Activated T-cell treated with anti-CD3 and anti-CD28 coated beads, Interleukin-2, amount 50 U/mL, for 24 hours (primary cell): ENCODE measurements at regions not wholly inside any gene's neighbourhood (a gene's known extent, or its start where the extent isn't known, plus 50 kb on each side); places are given as distances from the start of the nearest gene placed in this dataset.
"Not testable (repeated sequence)": the region's sequence is repeated elsewhere in the genome, so short reads cannot be mapped to it uniquely, and the experiment has no call there.

ENCODE experiments used
- DNase-seq: peaks from one replicate; pipeline ENCODE4 v3.0.0-alpha.2; 2020
- H3K27ac Mint-ChIP-seq: 2 replicates; pipeline ENCODE4 v1.8.0; 2020; ENCODE audit warnings: mild to moderate bottlenecking, mixed read lengths
- H3K27me3 Mint-ChIP-seq: 2 replicates; pipeline ENCODE4 v1.8.0; 2020; ENCODE audit warnings: mixed read lengths
- H3K36me3 Mint-ChIP-seq: 2 replicates; pipeline ENCODE4 v1.8.0; 2020; ENCODE audit warnings: low read depth, mixed read lengths
- H3K4me1 Mint-ChIP-seq: 2 replicates; pipeline ENCODE4 v1.8.0; 2020; ENCODE audit warnings: low read depth, mixed read lengths
- H3K4me3 Mint-ChIP-seq: 2 replicates; pipeline ENCODE4 v1.8.0; 2020; ENCODE audit warnings: mild to moderate bottlenecking, moderate library complexity, mixed read lengths
- H3K9me3 Mint-ChIP-seq: 2 replicates; pipeline ENCODE4 v1.8.0; 2020; ENCODE audit warnings: mixed read lengths

GRCh38 chr13:50382951-50383350 lies 367.7 kb downstream of the KCNRG start:
- H3K4me3 Mint-ChIP-seq, result no peak overlapping the region
- peaks cover 12% of the 10 kb centered on the region for H3K4me1 Mint-ChIP-seq
- H3K27me3 Mint-ChIP-seq, result peaks cover 11% of the 10 kb centered on the region
- no peak for DNase-seq
- H3K36me3 Mint-ChIP-seq, result peaks cover 7% of the 10 kb centered on the region
- no peak overlapping the region for H3K27ac Mint-ChIP-seq
- H3K9me3 Mint-ChIP-seq, result peaks cover 9% of the 10 kb centered on the region

GRCh38 chr13:50384724-50385123 lies 369.5 kb downstream of the KCNRG start:
- Mint-ChIP-seq H3K4me3 (no peak overlapping the region), H3K36me3 (peaks cover 7% of the 10 kb centered on the region), H3K4me1 (peaks cover 5% of the 10 kb centered on the region), H3K27me3 (peaks cover 6% of the 10 kb centered on the region), H3K9me3 (peaks cover 9% of the 10 kb centered on the region), H3K27ac (no peak overlapping the region)
- no peak for DNase-seq

- DNase-seq, result no peak
- Mint-ChIP-seq H3K36me3 (no peaks in the 10 kb centered on the region), H3K27me3 (peaks cover 2% of the 10 kb centered on the region), H3K4me1 (peaks cover 5% of the 10 kb centered on the region), H3K4me3 (no peak overlapping the region), H3K27ac (no peak overlapping the region), H3K9me3 (no peaks in the 10 kb centered on the region)
Observed at GRCh38 chr13:50386541-50387050, 371.4 kb downstream of the KCNRG start.

GRCh38 chr13:50387051-50387581 lies 371.9 kb downstream of the KCNRG start:
- Mint-ChIP-seq H3K36me3 (no peaks in the 10 kb centered on the region), H3K27me3 (peaks cover 2% of the 10 kb centered on the region), H3K4me3 (no peak overlapping the region), H3K4me1 (peaks cover 5% of the 10 kb centered on the region), H3K9me3 (no peaks in the 10 kb centered on the region), H3K27ac (no peak overlapping the region)
- no peak for DNase-seq

GRCh38 chr13:50388481-50388880 lies 373.2 kb downstream of the KCNRG start:
- Mint-ChIP-seq H3K4me3 (no peak overlapping the region), H3K4me1 (peaks cover 5% of the 10 kb centered on the region), H3K27me3 (peaks cover 2% of the 10 kb centered on the region), H3K9me3 (no peaks in the 10 kb centered on the region), H3K36me3 (no peaks in the 10 kb centered on the region), H3K27ac (no peak overlapping the region)
- no peak for DNase-seq

GRCh38 chr13:50389726-50390125 lies 374.5 kb downstream of the KCNRG start:
- H3K27me3 Mint-ChIP-seq, result peaks cover 2% of the 10 kb centered on the region
- DNase-seq, result no peak
- H3K27ac Mint-ChIP-seq, result no peak overlapping the region
- H3K4me1 Mint-ChIP-seq, result peaks cover 2% of the 10 kb centered on the region
- no peak overlapping the region for H3K4me3 Mint-ChIP-seq
- no peaks in the 10 kb centered on the region for H3K36me3 Mint-ChIP-seq
- H3K9me3 Mint-ChIP-seq, result no peaks in the 10 kb centered on the region

- peaks cover 2% of the 10 kb centered on the region for H3K27me3 Mint-ChIP-seq
- H3K4me3 Mint-ChIP-seq, result no peak overlapping the region
- no peaks in the 10 kb centered on the region for H3K9me3 Mint-ChIP-seq
- no peak for DNase-seq
- peaks cover 2% of the 10 kb centered on the region for H3K4me1 Mint-ChIP-seq
- H3K36me3 Mint-ChIP-seq, result no peaks in the 10 kb centered on the region
- no peak overlapping the region for H3K27ac Mint-ChIP-seq
Observed at GRCh38 chr13:50390503-50391248, 375.4 kb downstream of the KCNRG start.

- H3K9me3 Mint-ChIP-seq, result no peaks in the 10 kb centered on the region
- no peaks in the 10 kb centered on the region for H3K36me3 Mint-ChIP-seq
- peaks cover under 1% of the 10 kb centered on the region for H3K27me3 Mint-ChIP-seq
- no peaks in the 10 kb centered on the region for H3K4me1 Mint-ChIP-seq
- H3K4me3 Mint-ChIP-seq, result no peak overlapping the region
- no peak for DNase-seq
- no peak overlapping the region for H3K27ac Mint-ChIP-seq
Observed at GRCh38 chr13:50392977-50393376, 377.7 kb downstream of the KCNRG start.

- Mint-ChIP-seq H3K36me3 (no peaks in the 10 kb centered on the region), H3K9me3 (no peaks in the 10 kb centered on the region), H3K4me1 (no peaks in the 10 kb centered on the region), H3K27me3 (no peaks in the 10 kb centered on the region), H3K4me3 (no peak overlapping the region), H3K27ac (no peak overlapping the region)
- DNase-seq, result no peak
Observed at GRCh38 chr13:50393628-50394027, 378.4 kb downstream of the KCNRG start.

- H3K27me3 Mint-ChIP-seq, result no peaks in the 10 kb centered on the region
- H3K4me3 Mint-ChIP-seq, result no peak overlapping the region
- no peaks in the 10 kb centered on the region for H3K9me3 Mint-ChIP-seq
- DNase-seq, result no peak
- no peaks in the 10 kb centered on the region for H3K36me3 Mint-ChIP-seq
- H3K27ac Mint-ChIP-seq, result no peak overlapping the region
- H3K4me1 Mint-ChIP-seq, result no peaks in the 10 kb centered on the region
Observed at GRCh38 chr13:50396001-50396400, 380.8 kb downstream of the KCNRG start.

GRCh38 chr13:50396618-50397017 lies 381.4 kb downstream of the KCNRG start:
- H3K36me3 Mint-ChIP-seq, H3K27me3 Mint-ChIP-seq, H3K27ac Mint-ChIP-seq, DNase-seq, H3K4me1 Mint-ChIP-seq, H3K9me3 Mint-ChIP-seq, H3K4me3 Mint-ChIP-seq: not testable (repeated sequence)

- no peak for DNase-seq
- Mint-ChIP-seq H3K9me3 (no peaks in the 10 kb centered on the region), H3K27me3 (no peaks in the 10 kb centered on the region), H3K4me1 (no peaks in the 10 kb centered on the region), H3K36me3 (no peaks in the 10 kb centered on the region), H3K4me3 (no peak overlapping the region), H3K27ac (no peak overlapping the region)
Observed at GRCh38 chr13:50400035-50400726, 384.9 kb downstream of the KCNRG start.

GRCh38 chr13:50401049-50401505 lies 385.8 kb downstream of the KCNRG start:
- no peak overlapping the region for H3K4me3 Mint-ChIP-seq
- H3K27ac Mint-ChIP-seq, result no peak overlapping the region
- no peaks in the 10 kb centered on the region for H3K9me3 Mint-ChIP-seq
- no peaks in the 10 kb centered on the region for H3K4me1 Mint-ChIP-seq
- no peaks in the 10 kb centered on the region for H3K36me3 Mint-ChIP-seq
- H3K27me3 Mint-ChIP-seq, result no peaks in the 10 kb centered on the region
- DNase-seq, result no peak

GRCh38 chr13:50401721-50402465 lies 386.6 kb downstream of the KCNRG start:
- no peaks in the 10 kb centered on the region for H3K27me3 Mint-ChIP-seq
- H3K9me3 Mint-ChIP-seq, result no peaks in the 10 kb centered on the region
- no peaks in the 10 kb centered on the region for H3K36me3 Mint-ChIP-seq
- H3K4me3 Mint-ChIP-seq, result no peak overlapping the region
- no peak overlapping the region for H3K27ac Mint-ChIP-seq
- no peak for DNase-seq
- no peaks in the 10 kb centered on the region for H3K4me1 Mint-ChIP-seq
